ENCODE measurements at regions not wholly inside any gene's neighbourhood (a gene's known extent, or its start where the extent isn't known, plus 50 kb on each side); places are given as distances from the start of the nearest gene placed in this dataset.

DNA sequence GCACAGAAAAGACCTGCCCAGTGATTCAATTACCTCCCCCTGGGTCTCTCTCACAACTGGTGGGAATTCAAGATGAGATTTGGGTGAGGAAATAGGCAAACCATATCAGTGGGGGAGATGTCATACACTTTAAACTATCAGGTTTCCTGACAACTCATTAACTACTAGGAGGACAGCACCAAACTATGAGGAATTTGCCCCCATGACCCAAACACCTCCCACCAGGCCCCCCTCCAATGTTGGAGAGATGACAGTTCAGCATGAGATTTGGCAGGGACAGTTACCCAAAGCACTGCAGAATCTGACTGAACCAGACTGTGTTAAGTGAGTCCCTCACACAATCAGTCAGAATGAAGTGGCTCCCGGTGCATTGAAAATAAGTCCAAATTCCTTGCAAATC is 148.0 kb downstream of the TTLL2 start:
- TF ChIP-seq ZFP30 (CRISPR knock-in tag; IDR thresholded peaks at IDR 0.05), result no peak
- no peak for TF ChIP-seq ZNF565 (CRISPR knock-in tag; conservative IDR thresholded peaks at IDR 0.05; ENCODE audit: low read depth)
- TF ChIP-seq TOX (CRISPR knock-in tag; IDR thresholded peaks at IDR 0.05; ENCODE audit: borderline replicate concordance), result no peak
- TF ChIP-seq CSRNP3 (CRISPR knock-in tag; IDR thresholded peaks at IDR 0.05), result no peak
- TF ChIP-seq ARNTL (CRISPR knock-in tag; IDR thresholded peaks at IDR 0.05; ENCODE audit: borderline replicate concordance, low read depth), result no peak
- TF ChIP-seq ZFP3 (CRISPR knock-in tag; IDR thresholded peaks at IDR 0.05), result no peak
- TF ChIP-seq, protein P1, sequence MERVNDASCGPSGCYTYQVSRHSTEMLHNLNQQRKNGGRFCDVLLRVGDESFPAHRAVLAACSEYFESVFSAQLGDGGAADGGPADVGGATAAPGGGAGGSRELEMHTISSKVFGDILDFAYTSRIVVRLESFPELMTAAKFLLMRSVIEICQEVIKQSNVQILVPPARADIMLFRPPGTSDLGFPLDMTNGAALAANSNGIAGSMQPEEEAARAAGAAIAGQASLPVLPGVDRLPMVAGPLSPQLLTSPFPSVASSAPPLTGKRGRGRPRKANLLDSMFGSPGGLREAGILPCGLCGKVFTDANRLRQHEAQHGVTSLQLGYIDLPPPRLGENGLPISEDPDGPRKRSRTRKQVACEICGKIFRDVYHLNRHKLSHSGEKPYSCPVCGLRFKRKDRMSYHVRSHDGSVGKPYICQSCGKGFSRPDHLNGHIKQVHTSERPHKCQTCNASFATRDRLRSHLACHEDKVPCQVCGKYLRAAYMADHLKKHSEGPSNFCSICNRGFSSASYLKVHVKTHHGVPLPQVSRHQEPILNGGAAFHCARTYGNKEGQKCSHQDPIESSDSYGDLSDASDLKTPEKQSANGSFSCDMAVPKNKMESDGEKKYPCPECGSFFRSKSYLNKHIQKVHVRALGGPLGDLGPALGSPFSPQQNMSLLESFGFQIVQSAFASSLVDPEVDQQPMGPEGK (CRISPR knock-in tag; IDR thresholded peaks at IDR 0.05; ENCODE audit: borderline replicate concordance), result no peak

Data from SK-N-SH treated with all-trans-retinoic acid at 6 μM for 48 hours (cell line).